ENCODE measurements at regions not wholly inside any gene's neighbourhood (a gene's known extent, or its start where the extent isn't known, plus 50 kb on each side); places are given as distances from the start of the nearest gene placed in this dataset.
A peak's percentile ranks its signal among the peaks of the same experiment; 100 is the strongest.
"Not testable (repeated sequence)": the region's sequence is repeated elsewhere in the genome, so short reads cannot be mapped to it uniquely, and the experiment has no call there.

GRCh38 chr12:9323144-9323681, 115.0 kb upstream of the PZP start:
- H3K27me3 ChIP-seq, result no peaks in the 10 kb centered on the region
- intact Hi-C loops (cut with DNase I), result no loop called here
- H3K36me3 ChIP-seq, result no peaks in the 10 kb centered on the region
- no peak for DNase-seq
- H3K4me3 ChIP-seq, result no peak overlapping the region
- H3K27ac ChIP-seq, result no peak overlapping the region
- no peaks in the 10 kb centered on the region for H3K4me1 ChIP-seq
- TF ChIP-seq POLR2AphosphoS5 (IDR thresholded peaks at IDR 0.05), result no peak
- TF ChIP-seq CTCF (IDR thresholded peaks at IDR 0.05), result no peak
- no peak for TF ChIP-seq EP300 (IDR thresholded peaks at IDR 0.05)
- TF ChIP-seq POLR2A (IDR thresholded peaks at IDR 0.05), result no peak
- H3K9me3 ChIP-seq, result no peaks in the 10 kb centered on the region
- WGBS, 2 donors, result 83 to 86% methylated on average over 5 of the region's 5 CpGs

DNA sequence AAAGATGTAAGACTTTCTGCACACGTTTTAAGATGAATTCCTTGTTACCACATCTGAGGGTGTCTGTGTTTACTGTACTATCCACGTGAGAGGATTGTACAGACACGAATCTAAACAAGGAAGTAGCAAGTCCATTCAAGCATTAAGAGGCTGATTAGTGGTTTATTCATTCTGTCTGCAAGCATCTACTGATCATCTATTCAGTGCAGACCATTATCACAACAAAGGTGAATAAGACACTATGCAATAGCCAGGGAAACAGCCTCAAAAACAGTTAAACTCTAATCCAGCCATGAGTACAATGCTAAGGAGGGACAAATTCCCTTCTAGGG, 111.6 kb upstream of the PZP start:
- DNase-seq, result no peak
- Histone ChIP-seq H3K36me3 (no peaks in the 10 kb centered on the region), H3K4me1 (no peaks in the 10 kb centered on the region), H3K4me3 (no peak overlapping the region), H3K9me3 (no peaks in the 10 kb centered on the region), H3K27ac (no peak overlapping the region), H3K27me3 (no peaks in the 10 kb centered on the region)
- intact Hi-C loops (cut with DNase I), result no loop called here
- 2 to 12% methylated on average over 3 of the region's 3 CpGs for WGBS, 2 donors
- TF ChIP-seq CTCF (IDR thresholded peaks at IDR 0.05) (no peak), POLR2AphosphoS5 (IDR thresholded peaks at IDR 0.05) (no peak), EP300 (IDR thresholded peaks at IDR 0.05) (no peak), POLR2A (IDR thresholded peaks at IDR 0.05) (no peak)

DNA sequence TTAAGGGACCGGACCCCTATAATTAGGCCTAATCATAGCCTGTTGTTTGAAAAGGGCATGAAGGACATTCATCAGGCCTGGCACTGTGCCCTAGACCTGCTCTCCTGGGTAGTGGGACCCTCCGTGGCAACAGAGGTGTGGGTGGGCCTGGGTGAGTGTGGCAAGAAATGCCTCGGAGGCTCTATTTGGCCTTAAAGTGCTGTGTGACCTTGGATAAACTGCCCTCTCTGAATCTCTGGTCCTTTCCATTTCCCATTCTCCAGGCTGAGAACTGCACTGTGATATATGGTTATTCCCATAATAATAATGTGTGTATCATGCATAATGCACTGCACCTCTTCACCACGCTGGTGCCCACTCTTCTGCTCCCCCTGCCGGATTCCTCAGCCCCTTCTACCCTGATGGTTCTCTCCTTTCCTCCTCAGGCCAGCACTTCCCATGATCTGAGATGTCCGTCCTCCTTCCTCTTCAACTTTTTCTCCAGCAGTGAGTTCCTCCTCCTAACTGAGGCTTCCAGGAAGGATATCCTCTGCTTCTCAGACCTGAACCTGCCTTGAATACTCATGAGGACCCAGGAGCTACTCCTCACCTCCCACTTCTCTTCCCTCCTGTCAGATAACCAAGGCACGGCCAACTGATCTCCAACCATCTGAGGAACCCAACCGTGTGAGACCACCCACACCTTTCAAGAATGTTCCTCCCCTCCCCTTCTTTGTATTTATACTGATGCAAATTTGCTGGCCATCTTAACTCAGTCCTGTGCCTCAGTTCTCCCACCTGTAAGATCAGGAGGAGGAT, 111.0 kb upstream of the PZP start:
- Histone ChIP-seq H3K27me3 (no peaks in the 10 kb centered on the region), H3K9me3 (no peaks in the 10 kb centered on the region), H3K27ac (no peak overlapping the region), H3K36me3 (no peaks in the 10 kb centered on the region), H3K4me1 (no peaks in the 10 kb centered on the region), H3K4me3 (no peak overlapping the region)
- WGBS, 2 donors, result 75 to 80% methylated on average over 8 of the region's 8 CpGs
- DNase-seq, result no peak
- intact Hi-C loops (cut with DNase I), result no loop called here
- no peak for TF ChIP-seq POLR2AphosphoS5 (IDR thresholded peaks at IDR 0.05)
- no peak for TF ChIP-seq CTCF (IDR thresholded peaks at IDR 0.05)
- TF ChIP-seq POLR2A (IDR thresholded peaks at IDR 0.05), result no peak
- no peak for TF ChIP-seq EP300 (IDR thresholded peaks at IDR 0.05)

DNA sequence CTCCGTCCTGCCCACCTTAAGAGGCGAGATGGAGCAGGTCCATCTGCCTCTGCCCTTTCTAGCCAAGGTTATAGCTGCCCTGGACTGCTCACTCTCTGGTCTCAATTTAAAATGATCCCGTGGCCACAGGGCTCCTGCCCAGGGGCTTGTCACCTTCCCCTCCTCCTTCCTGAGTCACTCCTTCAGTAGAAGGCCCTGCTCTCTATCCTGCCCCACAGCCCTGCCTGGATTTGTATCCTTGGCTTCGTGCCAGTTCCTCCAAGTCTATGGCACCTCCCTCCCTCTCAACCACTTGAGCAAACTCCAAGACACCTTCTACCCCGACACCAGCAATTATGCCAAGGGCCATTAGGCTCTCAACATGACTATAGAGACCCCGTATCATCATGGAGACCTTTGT, 105.3 kb upstream of the PZP start:
- H3K4me1 ChIP-seq; H3K27me3 ChIP-seq; intact Hi-C loops (cut with DNase I); H3K4me3 ChIP-seq; DNase-seq; H3K36me3 ChIP-seq; H3K27ac ChIP-seq; H3K9me3 ChIP-seq: not testable (repeated sequence)
- WGBS, 2 donors, result 28 to 69% methylated on average over 5 of the region's 6 CpGs

GRCh38 chr12:9312406-9313392, 104.5 kb upstream of the PZP start:
- intact Hi-C loops (cut with DNase I); H3K4me1 ChIP-seq; DNase-seq; H3K9me3 ChIP-seq; H3K36me3 ChIP-seq; H3K4me3 ChIP-seq; H3K27me3 ChIP-seq; H3K27ac ChIP-seq: not testable (repeated sequence)
- WGBS, 2 donors, result 68 to 85% methylated on average over 14 to 20 of the region's 28 CpGs

- 93 to 94% methylated on average over 10 of the region's 10 CpGs for WGBS, 2 donors
- not testable (repeated sequence) for H3K36me3 ChIP-seq
Observed at GRCh38 chr12:9311454-9311853, 103.3 kb upstream of the PZP start.

DNA sequence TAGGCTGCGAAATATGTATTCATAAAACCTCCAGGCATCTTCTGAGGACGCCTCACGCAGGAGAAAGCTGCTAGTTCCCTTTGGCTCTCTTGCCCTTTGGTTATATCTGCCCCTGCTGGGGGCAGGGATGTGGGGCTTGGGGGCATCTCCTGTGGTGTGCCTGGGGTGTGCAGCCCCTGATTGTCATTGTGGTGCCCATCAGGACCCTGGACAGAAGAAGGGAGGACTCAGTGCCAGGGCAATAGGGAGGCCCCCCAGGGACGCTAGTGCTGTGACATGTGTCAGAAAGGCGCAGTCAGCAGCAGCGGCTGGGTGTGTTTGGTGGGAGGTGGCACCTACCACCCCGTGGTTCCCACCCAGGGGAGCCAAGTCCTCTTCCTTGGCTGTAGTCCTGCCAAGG, 102.5 kb upstream of the PZP start:
- H3K36me3 ChIP-seq; intact Hi-C loops (cut with DNase I); H3K27ac ChIP-seq; DNase-seq; H3K9me3 ChIP-seq; H3K27me3 ChIP-seq; H3K4me3 ChIP-seq; H3K4me1 ChIP-seq: not testable (repeated sequence)
- WGBS, 2 donors, result 93 to 99% methylated on average over 7 of the region's 7 CpGs

More at GRCh38 chr12:9311454-9311853, 103.3 kb upstream of the PZP start:
- intact Hi-C loops (cut with DNase I); H3K9me3 ChIP-seq; H3K4me1 ChIP-seq; H3K27ac ChIP-seq; H3K4me3 ChIP-seq; H3K27me3 ChIP-seq: not testable (repeated sequence)
- peak; percentile 63 for DNase-seq

DNA sequence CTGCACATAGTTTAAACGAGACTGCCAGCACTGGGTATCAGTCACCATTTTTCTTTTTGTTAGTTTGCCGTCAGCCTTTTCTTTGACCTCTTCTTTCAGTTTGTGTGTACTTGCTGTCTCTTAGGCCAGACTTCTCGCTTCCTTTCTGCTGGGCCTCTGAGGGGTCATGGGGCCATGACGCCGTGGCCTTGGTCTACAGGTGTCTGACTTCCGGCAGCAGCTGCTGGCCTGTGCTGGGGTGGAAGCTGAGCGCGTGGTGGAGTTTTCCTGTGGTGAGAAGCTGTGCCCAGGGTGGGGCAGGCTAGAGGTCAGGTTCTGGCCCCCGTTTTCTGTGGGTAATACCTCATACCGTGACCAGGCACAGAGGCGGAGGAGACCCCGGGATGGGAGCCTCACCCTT, 101.6 kb upstream of the PZP start:
- H3K27me3 ChIP-seq; DNase-seq; H3K36me3 ChIP-seq; H3K27ac ChIP-seq; H3K4me3 ChIP-seq; H3K4me1 ChIP-seq; H3K9me3 ChIP-seq; intact Hi-C loops (cut with DNase I): not testable (repeated sequence)
- WGBS, 2 donors, result 78 to 85% methylated on average over 12 of the region's 12 CpGs

DNA sequence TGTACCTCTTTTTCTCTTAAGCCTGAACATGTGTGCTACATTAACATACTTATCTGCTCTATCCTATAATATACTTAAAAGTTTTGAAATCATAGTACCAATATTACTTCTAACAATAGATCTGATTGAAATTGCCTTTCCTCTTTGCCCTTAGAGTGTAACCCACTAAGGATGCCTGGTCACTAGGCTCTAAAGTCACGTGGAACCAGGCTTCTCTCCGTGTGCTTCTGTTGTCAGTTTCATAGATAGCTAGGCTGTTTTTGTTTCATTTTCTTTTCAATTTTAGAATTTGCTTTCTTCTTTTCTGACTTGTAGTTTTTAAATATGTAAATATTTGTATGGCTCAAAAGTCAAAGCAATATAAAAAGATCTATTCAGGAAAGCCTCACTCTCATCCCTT, 100.5 kb upstream of the PZP start:
- WGBS, 2 donors, result 80% methylated on average over 1 of the region's 2 CpGs; no CpG with 5 or more reads in 1 of the 2 donors
- H3K4me3 ChIP-seq; DNase-seq; H3K4me1 ChIP-seq; intact Hi-C loops (cut with DNase I); H3K27me3 ChIP-seq; H3K36me3 ChIP-seq; H3K27ac ChIP-seq; H3K9me3 ChIP-seq: not testable (repeated sequence)
